Stimulated activated CD4-positive, alpha-beta T cell treated with anti-CD3 and anti-CD28 coated beads, TNF-alpha, amount 100 ng/mL, for 24 hours (primary cell): ENCODE measurements at regions not wholly inside any gene's neighbourhood (a gene's known extent, or its start where the extent isn't known, plus 50 kb on each side); places are given as distances from the start of the nearest gene placed in this dataset.
"Not testable (repeated sequence)": the region's sequence is repeated elsewhere in the genome, so short reads cannot be mapped to it uniquely, and the experiment has no call there.

Source experiments
- DNase-seq, 3 experiments: peaks; one replicate each; pipeline ENCODE4 v3.0.0-alpha.2; 2020; ENCODE audit warnings: low read depth in 3 of 3

GRCh38 chr5:96133341-96134079 lies 171.9 kb upstream of the ELL2 start:
- DNase-seq = no peak

DNA sequence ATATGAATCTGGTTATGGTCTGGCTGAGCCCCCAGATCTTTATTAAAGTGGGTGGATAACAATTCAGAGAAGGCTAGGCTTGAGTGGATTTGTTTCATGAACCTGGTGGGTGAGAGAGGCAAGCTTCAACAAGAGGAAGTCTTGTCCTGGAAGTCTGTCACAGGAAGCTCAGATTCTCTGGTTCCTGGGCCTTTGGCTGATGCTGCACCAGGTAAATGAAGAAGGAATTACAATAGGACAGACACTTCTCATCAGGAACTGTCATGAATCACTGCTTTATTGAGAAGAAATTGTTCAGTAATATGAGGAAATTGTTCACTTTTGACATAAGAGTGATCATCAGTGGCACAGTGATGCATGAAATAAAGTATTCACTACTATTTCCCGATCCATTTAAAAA lies 167.6 kb upstream of the ELL2 start:
- no peak for DNase-seq

DNA sequence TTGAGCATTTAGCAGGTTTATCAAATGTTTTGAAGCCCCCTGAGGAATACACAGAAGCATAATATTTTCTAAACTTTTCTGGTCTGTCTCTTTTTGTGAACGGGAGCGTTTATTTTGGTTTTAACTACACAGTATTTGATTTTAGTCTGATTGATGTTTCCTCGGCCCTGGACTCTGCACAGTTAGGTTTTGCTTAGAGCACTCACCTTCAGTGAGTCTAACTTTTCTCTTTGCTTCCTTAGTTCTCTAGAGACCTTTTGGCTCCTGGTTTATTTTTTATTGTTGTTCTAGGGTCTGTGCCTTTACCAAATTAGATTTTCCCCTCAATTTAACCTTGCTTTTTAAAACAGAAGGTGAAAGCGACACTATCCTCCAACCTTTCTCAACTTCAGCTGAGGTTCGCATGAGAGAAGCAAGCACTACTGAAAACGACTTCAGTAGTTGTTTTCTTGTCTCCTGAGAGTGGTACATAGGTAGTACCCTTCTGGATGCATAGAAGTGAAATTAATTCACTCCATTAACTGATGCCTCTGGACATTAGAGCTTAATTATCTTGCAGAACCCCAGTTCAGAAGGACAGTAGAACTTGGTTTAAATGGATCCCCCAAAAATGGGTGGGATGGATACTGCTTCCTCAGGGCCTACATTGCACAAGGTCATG lies 166.7 kb upstream of the ELL2 start:
- no peak for DNase-seq

DNA sequence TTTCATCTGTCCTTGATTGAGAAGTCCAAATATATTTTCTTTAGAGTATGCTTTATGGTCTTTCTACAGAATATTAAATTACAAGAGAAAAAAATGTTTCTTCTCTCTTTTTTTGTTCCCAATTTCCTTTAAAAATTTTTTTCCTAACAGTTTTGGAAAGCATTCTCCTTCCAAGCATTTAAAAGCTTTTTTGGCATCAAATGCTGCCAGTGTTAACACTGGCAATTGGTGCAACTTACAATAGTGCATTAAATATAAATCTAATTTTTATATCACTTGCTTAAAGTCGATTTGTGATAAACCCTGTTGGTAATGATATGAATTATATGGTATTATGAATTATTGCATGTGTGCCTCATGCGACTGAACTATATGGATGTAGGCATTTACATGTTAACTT lies 165.9 kb upstream of the ELL2 start:
- no peak for DNase-seq

GRCh38 chr5:96125231-96125891 lies 163.7 kb upstream of the ELL2 start:
- DNase-seq = no peak

- DNase-seq = no peak
Observed at GRCh38 chr5:96124589-96124988, 162.9 kb upstream of the ELL2 start.

GRCh38 chr5:96123418-96123817 lies 161.8 kb upstream of the ELL2 start:
- no peak for DNase-seq

DNA sequence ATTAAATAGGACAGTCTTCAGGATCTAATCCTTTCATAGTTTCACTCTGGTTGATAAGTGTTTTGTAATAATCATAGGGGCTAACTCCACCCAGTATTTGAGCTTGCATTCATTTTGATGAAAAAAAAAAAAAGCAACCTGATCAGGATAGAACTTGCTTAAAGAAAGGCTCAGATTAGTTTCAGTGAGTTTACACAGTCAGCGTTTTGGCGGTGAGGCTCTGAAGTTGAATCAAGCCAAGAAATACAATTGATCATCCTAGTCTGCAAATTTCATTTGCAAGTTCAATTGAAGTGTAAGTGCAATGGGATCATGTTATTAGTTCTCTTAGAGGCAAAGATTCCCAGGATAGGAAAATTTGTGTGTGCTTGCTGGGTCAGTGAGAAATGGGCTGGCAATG lies 159.7 kb upstream of the ELL2 start:
- DNase-seq = no peak

- no peak for DNase-seq
Observed at GRCh38 chr5:96120120-96120519, 158.5 kb upstream of the ELL2 start.

GRCh38 chr5:96117771-96118651 lies 156.4 kb upstream of the ELL2 start:
- DNase-seq = no peak

DNA sequence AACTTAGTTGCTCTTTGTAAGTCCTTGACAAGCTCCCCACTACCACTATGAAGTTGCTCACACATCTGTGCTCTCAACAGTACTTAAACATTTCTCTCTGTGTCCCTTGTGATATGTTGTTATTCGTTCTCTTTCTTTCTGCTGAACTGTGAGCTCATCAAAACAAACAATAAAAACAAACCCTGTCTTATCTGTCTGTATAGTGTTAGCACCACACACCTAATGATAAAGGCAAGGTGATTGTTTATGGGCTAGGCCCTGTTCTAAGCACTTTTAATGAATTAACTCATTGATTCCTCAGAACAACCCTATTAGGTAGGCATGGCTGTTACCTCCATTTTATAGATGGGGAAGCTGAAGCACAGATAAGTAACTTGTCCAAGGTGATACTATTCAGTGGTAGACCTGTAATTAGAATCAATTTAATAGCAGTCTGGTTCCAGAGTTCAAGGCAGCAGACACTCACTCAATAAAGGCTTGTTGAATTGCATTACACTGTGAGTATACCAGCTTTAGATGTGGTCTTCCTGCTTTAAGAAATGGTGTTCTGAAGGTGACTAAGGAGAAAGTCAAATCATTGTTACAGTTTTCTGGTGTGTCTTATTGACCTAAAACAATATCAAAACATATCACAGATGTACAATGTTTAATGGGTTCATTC lies 153.6 kb upstream of the ELL2 start:
- no peak for DNase-seq

DNA sequence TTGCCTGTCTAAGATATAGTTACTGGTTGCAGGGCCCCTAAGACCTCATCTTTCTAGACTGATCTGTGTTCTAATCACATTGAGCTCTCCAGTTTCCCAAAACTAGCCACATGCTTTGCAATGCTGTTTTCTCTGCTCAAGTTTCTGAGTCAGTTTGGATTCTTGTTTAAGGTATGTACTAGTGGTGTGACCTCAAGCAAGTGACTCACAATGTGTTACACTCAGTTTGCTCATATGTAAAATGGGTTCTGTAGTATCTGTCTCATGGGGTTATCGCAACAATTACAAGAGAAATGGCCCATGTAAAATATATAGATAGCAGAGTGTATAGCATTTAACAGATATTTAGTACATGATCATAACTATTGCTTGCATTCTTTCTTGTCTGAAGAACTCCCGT lies 153.1 kb upstream of the ELL2 start:
- DNase-seq = no peak

DNA sequence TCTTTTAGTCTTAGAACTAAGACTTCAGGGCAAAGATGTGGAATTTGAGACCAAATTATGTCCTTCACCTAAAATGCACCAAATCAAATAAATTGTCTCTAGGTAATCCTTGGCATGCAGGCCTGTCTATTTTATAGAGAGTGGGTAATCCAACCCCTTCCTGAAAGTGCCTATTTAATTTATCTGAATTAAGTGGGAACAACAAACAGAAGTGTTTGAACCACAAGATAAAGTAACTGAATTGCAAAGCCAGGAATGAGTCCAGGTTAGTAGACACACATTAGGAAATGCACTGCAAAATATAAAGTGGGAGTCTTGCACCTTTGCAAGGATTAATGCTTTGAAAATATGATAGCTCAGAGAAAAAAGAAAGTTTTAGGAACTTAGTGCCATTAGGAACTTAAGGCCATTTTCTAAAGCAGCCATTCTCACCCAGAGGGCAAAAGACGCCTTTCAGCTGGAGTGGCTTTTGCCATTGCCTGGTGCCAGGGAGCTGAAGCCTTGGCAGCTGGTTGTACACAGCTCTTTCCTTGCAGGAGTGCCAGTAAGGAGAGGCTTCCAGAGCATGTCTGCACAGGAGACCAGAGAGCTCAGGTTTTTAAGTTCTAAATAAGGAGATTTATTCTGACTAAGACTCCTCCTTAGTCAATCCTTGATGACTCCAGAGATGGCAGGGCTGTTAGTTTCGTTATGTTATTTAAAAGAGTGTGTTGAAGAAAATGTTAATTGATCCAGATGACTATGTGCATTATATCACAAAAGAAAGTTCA lies 151.7 kb upstream of the ELL2 start:
- no peak for DNase-seq

DNA sequence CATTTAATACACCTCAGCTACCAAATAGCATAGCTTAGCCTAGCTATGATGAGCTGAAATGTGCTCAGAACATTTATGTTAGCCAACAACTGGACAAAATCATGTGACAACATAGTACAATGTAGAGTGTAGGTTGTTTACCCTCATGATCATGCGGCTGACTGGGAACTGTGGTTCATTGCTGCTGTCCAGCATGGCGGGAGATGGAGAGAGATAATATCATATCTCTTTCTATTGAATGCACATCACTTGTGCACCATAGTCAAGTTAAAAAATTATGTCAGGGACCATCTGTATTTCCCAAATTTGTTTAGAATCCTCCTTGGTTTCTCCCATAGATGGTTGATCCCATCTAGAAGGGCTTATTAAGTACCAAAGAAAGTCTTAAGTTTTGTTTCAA lies 151.1 kb upstream of the ELL2 start:
- DNase-seq = no peak

GRCh38 chr5:96112123-96112670 lies 150.5 kb upstream of the ELL2 start:
- no peak for DNase-seq

DNA sequence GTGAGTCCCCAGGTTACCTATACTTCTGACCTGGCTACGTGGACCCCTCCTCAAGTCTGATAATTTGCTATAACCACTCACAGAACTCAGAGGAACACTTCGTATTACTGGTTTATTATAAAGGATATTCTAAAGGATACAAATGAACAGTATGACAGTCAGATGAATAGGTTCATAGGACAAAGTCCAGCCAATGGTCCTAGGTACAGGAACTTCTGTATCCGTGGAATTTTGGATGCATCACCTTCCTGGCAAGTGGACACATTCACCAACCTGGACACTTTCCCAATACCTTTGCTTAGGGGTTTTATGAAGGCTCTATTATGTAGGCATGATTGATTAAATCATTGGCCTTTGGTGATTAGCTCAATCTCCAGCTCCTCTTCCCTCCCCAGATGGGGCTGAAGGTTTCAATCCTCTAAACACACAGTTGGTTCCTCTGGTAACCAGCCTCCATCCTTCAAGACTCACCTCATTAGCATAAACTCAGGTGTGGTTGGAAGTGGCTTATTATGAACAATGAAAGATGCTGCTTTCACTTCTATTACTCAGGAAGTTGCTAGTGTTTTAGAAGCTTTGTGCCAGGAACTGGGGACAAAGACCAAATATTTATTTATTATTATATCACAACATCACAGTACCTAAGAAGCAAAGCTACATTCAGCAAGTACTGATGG lies 149.6 kb upstream of the ELL2 start:
- no peak for DNase-seq

- no peak for DNase-seq
Observed at GRCh38 chr5:96110300-96110699, 148.6 kb upstream of the ELL2 start.

DNA sequence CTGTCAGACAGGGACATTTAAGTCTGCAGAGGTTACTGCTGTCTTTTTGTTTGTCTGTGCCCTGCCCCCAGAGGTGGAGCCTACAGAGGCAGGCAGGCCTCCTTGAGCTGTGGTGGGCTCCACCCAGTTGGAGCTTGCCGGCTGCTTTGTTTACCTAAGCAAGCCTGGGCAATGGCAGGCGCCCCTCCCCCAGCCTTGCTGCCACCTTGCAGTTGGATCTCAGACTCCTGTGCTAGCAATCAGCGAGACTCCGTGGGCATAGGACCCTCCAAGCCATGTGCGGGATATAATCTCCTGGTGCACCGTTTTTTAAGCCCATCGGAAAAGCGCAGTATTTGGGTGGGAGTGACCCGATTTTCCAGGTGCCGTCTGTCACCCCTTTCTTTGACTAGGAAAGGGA lies 147.0 kb upstream of the ELL2 start:
- not testable (repeated sequence) for DNase-seq

DNA sequence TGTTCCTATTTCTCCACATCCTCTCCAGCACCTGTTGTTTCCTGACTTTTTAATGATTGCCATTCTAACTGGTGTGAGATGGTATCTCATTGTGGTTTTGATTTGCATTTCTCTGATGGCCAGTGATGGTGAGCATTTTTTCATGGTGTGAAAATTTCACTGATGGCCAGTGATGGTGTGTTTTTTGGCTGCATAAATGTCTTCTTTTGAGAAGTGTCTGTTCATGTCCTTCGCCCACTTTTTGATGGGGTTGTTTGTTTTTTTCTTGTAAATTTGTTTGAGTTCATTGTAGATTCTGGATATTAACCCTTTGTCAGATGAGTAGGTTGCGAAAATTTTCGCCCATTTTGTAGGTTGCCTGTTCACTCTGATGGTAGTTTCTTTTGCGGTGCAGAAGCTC lies 142.2 kb upstream of the ELL2 start:
- not testable (repeated sequence) for DNase-seq
